Peyer's patch (tissue), 4 donors: ENCODE measurements at regions not wholly inside any gene's neighbourhood (a gene's known extent, or its start where the extent isn't known, plus 50 kb on each side); places are given as distances from the start of the nearest gene placed in this dataset.

Experiments
- POLR2A ChIP-seq, 2 donors: fragments of 450-650 bp; IDR thresholded peaks; one replicate each; pipeline ENCODE4 v1.5.1; 2017; ENCODE audit warnings: antibody characterized with exemption in 2 of 2, mild to moderate bottlenecking in 2 of 2, moderate library complexity in 2 of 2
- TF ChIP-seq, protein P1 (sequence below), 6 experiments: fragments of 450-650 bp in 4 of 6; fragments of 200-600 bp in 2 of 6; sonication (generic) in 1 of 6; IDR thresholded peaks; one replicate each; pipeline ENCODE4 v1.5.1; 2017 to 2019; ENCODE audit warnings: antibody characterized with exemption in 6 of 6, mild to moderate bottlenecking in 3 of 6, moderate library complexity in 1 of 6

DNA sequence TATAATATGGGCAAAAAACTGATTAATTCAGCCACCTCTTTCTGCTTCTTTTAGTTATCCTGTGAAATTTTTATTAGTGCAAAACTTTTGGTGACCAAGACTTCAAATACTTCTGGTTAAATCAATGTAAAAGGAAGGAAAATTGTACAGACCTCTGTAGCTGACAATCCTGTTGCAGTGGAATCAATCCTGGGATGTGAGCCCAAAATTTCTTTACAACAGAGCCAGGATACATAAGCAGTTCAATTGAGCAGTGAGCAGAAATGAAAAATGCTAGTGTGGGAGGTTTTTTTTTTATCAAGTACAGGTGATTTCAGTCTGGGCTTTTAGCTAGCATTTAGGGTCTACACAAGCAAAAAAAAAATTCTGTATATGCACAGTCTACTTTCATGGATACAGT lies 398.0 kb downstream of the OTOL1 start:
- no peak for TF ChIP-seq POLR2A (IDR thresholded peaks at IDR 0.05)
- TF ChIP-seq, protein P1, sequence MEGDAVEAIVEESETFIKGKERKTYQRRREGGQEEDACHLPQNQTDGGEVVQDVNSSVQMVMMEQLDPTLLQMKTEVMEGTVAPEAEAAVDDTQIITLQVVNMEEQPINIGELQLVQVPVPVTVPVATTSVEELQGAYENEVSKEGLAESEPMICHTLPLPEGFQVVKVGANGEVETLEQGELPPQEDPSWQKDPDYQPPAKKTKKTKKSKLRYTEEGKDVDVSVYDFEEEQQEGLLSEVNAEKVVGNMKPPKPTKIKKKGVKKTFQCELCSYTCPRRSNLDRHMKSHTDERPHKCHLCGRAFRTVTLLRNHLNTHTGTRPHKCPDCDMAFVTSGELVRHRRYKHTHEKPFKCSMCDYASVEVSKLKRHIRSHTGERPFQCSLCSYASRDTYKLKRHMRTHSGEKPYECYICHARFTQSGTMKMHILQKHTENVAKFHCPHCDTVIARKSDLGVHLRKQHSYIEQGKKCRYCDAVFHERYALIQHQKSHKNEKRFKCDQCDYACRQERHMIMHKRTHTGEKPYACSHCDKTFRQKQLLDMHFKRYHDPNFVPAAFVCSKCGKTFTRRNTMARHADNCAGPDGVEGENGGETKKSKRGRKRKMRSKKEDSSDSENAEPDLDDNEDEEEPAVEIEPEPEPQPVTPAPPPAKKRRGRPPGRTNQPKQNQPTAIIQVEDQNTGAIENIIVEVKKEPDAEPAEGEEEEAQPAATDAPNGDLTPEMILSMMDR (IDR thresholded peaks at IDR 0.05), result no peak
